GM19240 (cell line): ENCODE measurements at regions not wholly inside any gene's neighbourhood (a gene's known extent, or its start where the extent isn't known, plus 50 kb on each side); places are given as distances from the start of the nearest gene placed in this dataset.
"Not testable (repeated sequence)": the region's sequence is repeated elsewhere in the genome, so short reads cannot be mapped to it uniquely, and the experiment has no call there.

ENCODE experiments used
- DNase-seq: peaks from one replicate; pipeline ENCODE4 v3.0.0; 2011; ENCODE audit warnings: low spot score; ENCODE audit not compliant: insufficient read length

DNA sequence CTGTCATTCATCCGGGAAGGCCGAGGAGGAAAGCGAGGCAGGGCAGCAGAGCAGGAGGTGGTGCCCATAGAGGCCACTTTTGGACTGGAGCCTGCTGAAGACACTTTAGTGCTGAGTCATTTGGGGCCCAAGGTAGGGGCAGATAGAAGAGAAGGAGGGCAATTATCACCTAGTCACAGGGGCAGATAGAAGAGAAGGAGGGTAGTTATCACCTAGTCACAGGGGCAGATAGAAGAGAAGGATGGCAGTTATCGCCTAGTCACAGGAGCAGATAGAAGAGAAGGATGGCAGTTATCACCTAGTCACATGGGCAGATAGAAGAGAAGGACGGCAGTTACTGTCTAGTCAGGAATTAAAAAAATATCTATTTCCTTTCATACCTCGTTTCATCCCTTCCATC, 1372.6 kb downstream of the FOXD4L5 start:
- not testable (repeated sequence) for DNase-seq

DNA sequence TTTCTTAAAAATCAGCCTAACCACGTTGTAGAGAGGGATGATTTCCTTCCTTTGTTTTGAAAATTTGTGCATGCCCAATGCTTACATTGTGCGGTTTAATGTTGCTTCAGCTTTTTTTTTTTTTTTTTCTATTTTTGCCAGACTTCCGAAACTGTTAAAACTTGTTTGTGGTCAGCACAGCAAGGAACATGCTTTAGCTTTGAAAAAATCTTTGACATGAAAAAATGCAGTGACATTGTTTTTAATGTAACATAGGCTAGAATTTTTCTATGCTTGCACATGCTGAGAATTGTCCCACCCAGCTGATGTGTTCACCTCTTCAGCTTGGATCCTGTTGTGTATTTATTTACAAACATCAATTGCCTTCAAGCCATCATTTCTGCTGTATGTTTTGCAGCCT, 1375.9 kb downstream of the FOXD4L5 start:
- DNase-seq = not testable (repeated sequence)

DNA sequence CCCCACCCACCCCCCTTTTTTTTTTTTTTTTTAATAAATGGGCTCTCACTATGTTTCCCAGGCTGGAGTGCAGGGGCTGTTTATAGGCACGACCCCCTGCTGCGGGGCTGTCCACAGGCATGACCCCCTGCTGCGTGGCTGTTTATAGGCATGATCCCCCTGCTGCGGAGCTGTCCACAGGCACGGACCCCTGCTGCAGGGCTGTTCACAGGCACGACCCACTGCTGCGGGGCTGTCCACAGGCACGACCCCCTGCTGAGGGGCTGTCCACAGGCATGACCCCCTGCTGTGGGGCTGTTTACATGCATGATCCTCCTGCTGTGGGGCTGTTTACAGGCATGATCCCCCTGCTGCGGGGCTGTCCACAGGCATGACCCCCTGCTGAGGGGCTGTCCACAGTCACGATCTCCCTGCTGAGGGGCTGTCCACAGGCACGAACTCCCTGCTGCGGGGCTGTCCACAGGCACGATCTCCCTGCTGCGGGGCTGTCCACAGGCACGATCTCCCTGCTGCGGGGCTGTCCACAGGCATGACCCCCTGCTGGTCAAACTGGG, 1385.3 kb downstream of the FOXD4L5 start:
- not testable (repeated sequence) for DNase-seq

DNA sequence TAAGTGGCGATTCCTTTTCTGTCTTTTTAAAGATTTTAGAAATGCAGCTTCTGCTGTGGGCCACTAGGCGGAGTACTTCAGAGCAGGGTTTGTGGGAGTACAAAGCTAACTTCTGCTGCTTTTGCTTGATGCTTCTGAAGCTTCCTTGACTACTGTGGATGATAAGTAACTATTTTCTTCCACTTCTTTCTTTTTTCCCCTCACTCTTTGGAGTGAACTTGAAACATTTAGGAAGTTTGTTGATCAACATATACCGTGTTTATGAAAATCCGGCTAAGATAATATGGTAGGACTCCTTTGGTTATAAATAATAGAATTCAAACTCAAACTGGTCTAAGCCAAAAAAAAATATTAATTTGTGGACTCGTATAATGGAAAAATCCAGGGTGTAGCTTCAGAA, 1403.6 kb downstream of the FOXD4L5 start:
- DNase-seq = not testable (repeated sequence)

DNA sequence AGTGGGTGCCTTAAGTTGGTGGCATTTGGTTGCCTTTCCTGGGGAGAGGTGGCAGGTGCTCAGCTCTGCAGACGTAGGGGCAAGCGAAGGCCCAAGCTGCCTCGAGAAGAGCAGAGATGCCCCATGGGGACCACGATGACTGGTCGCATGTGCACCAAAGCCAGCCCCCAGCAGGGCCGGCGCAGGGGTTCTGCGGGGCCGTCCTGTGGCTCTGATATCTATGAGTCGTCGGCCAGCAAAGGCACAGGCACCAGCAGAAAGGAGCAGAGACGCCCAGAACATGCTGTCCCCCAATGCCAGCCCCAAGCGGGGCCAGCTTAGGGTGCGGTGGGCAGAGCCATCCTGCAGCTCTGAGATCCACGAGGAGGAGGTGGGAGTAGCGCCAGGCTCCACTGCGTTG, 1408.6 kb downstream of the FOXD4L5 start:
- not testable (repeated sequence) for DNase-seq

DNA sequence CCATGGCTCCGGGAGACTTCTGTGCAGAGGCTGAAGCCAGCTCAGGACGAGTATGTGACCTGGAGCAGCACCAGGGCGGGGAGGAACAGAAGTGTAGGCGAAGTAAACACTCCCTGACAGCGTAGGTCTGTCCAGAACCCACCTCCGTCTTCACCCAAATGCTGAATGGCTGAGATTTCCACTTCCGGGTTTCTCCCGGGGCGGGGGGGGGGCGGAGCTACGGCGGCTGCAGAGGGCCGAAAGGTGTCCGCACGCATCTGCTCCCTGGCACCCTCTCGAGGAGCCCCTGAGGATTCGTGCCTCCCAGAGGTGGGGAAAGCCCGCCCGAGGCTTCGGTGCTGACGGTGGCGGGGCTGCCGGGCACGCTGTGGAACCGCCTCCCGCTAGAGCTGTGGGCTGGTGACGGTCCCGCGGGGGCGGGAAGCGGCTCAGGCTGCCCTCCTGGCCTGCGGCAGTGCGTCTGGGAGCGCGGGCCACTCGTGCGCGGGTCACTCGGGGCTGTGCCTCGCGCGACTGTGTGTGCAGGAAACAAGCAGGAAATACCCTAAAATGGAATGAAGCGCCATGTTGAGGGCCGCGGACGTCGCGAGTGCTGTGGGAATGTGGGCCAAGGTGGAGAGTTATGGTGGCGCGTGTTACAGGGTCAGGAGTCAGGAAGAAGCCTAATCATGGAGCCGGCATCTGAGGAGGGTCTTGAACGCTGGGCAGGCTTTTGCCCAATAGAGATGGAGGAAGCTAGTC, 1425.4 kb downstream of the FOXD4L5 start:
- DNase-seq = no peak

DNA sequence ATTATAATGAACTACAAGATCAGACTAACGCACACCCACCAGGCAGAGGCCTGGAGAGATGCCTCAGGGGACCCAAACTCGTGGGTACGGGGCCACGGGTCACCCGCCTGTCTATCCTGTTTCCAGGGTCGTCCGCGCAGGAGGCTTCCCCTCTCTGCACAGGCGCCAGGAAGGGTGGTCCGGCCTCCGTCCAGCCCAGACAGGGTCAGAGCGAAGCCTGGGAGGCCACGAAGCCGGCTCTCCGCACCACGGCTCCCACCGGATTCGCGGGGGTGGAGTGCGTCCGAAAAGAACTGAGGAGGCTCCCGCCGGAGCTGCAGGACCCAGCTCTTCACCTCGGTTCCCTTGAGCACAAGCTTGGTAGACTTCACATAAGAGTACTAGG, 1425.9 kb downstream of the FOXD4L5 start:
- not testable (repeated sequence) for DNase-seq

DNA sequence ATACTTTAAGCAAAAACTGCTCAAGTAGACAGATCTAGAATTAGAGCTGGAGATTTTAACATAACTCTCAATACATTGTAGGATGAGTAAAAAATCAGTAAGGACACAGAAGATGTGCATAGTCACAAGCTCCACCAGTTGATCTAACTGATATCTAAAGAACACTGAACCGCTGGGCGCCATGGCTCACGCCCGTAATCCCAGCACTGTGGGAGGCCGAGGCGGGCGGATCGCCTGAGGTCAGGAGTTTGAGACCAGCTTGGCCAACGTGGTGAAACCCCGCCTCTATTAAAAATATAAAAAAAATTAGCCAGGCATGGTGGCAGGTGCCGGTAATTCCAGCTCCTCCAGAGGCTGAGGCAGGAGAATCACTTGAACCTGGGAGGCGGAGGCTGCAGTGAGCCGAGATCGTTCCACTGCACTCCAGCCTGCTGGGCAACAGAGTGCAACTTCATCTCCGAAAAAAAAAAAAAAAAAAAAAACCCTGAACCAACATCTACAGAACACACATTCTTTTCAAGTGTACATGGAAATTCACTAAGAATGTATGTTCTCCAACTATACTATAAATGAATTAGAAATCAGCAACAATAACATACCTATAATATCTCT, 1431.8 kb downstream of the FOXD4L5 start:
- not testable (repeated sequence) for DNase-seq

DNA sequence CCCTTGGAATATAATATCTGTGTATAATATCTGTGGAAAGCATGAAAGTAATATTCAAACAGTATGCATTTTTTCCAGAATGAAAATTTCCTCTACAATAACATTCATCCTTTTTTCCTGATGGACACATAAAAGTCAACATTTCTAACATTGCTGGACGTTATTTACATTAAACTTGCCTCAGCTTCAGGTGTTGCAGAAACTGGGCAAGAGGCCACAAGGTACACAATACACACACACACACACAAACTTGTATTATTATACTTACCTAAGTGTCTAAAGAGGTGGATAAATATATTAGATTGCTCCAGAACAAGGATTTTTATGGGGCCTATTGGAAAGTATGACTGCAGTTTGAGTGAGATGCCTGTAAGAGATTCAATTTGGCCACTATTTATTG, 1460.2 kb downstream of the FOXD4L5 start:
- not testable (repeated sequence) for DNase-seq

DNA sequence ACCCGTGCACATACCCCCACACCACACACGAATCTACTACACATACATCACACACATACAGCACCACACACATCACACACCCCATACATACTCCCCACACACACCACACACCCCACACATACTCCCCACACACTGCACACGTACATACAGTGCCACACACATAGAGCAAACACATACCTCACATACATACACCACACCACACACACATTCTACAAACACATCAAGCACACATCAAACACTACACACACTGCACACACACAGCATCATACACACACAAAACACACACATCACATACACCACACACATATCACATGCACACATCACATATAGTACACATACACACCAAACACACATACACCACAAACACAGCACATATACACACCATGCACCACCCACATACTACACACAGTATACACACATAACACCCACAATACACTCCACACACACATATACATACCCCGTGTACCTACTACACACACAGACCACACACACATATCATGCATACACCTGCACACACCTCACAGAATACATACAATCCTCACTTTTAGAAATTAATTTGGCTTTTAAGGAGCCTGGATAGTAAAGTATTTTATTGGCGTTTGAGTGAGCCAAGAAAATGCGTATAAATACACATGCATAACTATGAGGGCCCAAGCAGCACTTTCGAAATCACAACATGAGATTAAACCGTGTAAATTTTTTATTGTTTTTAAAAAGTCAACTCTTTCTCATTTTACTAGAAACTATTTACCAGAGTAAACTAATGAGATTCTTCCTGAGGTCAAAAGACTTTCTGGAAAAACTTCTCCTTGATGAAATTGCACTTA, 1461.4 kb downstream of the FOXD4L5 start:
- DNase-seq = not testable (repeated sequence)

DNA sequence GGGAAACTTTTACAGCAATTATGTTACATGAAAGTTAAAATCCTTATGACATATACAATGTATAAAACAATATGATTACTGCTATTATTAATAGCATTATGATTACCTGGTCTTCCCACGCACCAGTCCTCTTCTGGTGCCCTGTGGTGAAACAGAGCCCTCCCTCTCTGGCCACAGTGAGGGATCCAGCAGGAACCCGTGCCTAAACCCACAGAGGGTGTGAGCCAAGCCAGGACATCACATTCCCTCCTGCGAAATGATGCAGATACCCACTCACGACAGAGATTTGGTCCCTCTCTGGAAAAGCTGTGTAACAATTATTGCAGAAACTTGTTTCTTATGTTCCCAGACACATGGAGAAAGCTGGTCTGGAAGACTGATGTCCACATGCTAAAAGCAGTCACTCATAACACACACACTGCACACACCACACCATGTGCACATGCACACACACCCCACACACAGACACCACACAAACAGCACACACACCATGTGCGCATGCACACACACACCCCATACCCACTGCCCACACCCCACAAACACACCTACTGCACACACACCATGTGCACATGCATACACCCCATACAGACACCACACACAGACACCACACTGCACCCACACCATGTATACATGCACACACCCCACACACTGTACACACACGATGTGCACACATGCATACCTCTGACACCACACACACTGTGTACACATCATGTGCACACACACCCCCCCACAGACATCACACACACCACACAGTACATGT, 1462.2 kb downstream of the FOXD4L5 start:
- not testable (repeated sequence) for DNase-seq

DNA sequence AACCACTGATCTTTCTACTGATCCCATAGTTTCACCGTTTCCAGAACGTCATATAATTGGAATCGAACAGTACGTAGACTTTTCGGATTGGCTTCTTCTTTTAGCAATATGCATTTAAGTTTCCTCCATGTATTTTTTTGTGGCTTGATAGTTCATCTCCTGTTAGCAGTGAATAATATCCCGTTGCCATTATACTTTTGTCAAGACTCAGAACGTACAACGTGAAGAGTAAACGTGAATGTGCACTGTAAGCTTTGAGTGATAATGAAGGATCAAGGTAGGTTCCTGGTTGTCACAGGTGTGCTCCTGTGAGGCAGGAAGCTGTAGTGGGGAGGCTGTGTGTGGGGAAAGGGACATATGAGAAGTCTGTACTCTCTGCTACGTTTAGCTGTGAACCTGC, 1463.7 kb downstream of the FOXD4L5 start:
- not testable (repeated sequence) for DNase-seq

DNA sequence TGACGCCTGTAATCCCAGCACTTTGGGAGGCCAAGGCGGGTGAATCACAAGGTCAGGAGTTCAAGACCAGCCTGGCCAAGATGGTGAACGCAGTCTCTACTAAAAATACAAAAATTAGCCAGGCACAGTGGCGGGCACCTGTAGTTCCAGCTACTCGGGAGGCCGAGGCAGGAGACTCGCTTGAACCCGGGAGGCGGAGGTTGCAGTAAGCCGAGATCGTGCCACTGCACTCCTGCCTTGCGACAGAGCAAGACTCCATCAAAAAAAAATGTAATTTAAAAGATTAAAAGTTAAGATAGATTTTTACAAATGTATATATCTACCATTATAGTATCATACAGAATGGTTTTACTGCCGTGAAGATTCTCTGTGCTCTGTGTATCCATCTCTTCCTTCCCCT, 1464.1 kb downstream of the FOXD4L5 start:
- not testable (repeated sequence) for DNase-seq

DNA sequence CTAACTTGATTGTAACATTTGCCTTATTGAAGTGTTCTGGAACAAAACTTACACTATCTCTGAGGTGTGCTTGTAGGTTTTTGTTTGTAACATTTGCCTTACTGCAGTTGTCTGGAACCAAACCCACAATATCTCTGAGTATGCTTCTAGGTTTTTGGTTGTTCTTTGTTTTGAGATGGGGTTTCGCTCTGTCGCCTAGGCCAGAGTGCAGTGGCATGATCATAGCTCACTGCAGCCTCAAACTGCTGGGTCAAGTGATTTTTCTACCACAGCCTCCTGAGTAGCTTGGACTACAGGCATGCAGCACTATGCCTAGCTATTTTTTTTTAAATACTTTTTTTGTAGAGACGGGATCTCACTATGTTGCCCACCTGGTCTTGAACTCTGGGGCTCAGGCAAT, 1464.6 kb downstream of the FOXD4L5 start:
- not testable (repeated sequence) for DNase-seq

DNA sequence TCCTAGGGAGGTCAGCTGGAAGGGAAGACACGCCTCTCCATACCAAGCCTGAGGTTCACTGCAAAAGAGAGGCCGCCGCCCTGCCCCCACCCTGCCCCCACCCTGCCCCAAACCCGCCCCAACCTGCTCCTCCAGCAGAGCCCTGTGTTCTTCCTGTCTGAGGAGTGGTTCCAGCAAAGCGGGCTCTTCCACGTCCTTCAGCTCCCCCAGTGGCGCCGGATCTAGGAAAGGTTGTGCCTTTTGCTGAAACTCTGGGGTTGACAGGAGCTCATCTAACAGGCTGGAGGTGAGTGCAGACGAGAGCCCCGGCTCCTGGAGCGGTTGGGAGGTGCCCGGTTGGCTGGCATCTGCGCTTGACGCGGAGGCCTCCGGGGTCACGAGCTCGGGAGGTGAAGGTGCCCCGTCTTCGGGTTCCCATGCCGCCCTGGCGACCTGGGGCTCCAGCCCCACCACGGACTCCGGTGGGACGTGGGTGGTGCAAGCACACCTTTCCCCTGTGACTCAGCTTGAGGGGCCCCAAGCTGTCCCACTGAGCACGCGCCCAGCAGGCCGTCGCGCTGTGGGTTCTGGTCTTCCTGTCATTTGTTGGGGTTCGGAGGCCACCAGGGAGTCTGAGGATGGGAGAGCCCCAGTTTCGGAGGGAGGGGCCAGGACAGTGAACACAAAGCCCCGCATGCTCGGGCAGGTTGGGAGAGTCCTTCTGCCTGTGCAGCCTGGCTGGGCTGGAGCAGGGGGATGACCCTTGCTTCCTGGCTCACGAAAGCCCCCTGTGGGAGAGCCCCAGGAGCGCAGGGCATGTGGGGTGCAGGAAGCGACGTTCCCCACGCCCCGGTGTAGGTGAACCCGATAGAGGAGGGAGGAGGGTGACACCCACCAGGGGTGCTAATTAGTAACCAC, 1467.1 kb downstream of the FOXD4L5 start:
- no peak for DNase-seq

DNA sequence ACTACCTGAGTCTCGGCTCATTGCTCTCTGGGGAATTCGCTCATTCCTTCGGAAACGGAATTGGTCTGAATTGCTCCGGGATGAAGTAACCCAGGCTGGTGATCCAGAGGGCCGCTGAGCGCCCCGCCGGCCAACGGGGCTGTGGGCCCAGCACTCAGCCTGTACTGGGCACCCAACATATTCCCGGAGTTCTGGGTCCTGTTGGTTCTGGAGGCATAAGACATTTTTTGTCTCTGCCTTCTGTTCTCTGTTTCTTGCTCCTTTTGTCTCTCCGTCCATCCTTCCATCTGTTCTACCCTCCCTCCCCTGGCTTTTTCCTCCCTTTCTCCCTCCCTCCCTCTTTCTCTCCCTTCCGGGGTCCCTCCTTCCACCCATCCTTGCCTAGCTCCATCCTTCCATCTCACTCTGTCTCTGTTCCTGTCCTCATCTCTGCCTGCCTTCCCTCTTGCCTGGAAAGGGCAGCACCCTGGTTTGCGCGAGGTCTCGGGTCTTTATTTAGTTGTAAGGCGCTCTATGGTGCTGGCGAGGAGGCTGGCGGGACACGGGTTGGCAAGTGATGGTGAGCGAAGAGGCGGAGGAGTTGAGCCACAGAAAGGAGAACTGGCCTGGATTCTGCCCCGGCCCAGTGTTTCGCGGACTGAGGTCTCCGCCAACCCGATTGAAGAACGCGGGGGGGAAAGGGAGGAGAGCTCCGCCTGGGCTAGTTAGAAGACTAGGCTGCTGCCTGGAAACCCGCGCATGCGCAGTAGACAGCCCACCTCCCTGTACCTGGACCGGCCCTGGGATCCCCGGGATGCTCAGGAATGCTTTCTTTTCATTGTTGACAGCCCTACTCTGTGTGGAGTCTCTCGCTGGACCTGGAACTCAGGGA, 1468.0 kb downstream of the FOXD4L5 start:
- peak; percentile 15 for DNase-seq

DNA sequence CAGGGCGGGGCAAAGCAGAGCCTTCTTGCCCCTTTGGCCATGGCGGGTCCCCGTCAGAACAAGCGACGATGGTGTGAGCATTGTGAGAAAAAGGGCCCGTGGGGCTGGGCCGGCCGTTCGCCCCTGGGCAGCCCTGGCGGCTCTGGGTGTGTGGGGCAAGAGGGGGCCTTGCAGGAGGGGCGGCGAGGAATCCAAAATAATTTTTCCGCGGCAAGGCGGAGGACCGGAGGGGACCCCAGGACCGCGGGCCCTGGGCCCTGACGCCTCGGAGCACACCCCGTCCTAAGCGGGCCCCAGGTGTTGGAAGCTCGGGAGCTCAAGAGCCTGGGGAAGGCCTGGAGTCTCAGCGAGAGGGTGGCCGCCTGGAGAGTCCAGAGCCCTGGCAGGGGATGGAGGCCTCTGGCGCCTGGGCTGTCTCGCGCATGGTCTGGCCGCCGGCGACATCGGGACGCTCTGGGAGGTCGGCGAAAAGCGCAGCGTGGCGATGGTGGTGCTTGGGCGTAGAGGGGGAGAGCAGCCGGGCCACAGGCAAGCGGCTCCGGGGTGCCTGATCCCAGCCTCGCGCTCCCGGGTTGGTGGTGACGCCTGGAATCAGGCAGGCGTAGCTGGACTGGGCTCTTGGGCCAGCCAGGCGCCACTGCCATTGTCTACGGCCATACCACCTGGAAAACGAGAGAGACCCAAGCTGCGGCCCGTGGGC, 1469.9 kb downstream of the FOXD4L5 start:
- not testable (repeated sequence) for DNase-seq

DNA sequence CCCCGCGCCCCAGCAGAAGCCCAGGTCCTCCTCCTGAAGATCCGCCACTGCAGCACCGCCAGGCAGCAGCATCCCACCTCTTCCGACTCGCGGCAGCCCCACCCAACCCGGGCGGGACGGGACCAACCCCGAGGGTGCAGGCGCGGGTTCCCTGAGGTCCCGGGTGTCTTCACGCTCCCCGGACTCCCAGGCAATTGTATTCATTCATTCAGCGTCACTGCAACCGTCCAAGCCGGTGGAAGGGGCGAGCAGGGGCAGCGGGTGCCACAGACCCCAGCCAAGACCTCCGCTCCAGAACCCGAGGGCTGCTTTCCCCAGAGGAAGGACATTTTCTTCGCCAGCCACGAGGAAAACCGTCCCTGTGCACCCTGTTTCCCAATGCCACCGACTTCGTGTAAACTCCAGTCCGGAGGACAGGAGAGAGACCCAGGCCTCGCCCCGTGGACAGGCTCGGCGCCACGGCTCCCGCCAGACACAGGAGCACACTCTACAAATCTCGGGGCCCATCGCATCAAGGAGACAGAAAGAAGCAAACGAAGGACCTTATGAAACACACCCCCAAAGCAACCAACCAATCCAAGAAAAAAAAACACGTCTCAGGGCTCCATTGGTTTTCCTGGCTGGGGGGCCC, 1471.5 kb downstream of the FOXD4L5 start:
- not testable (repeated sequence) for DNase-seq
